ENCODE measurements at regions not wholly inside any gene's neighbourhood (a gene's known extent, or its start where the extent isn't known, plus 50 kb on each side); places are given as distances from the start of the nearest gene placed in this dataset.

GRCh38 chr3:18989237-18989795 is 159.0 kb upstream of the KCNH8 start:
- POLR2A ChIA-PET (ENCODE audit: unreplicated experiment): no interaction called here
- Histone ChIP-seq H3K4me2 (ENCODE audit: low read depth, low read length) (no peak overlapping the region), H3K4me1 (ENCODE audit: control insufficient read depth, insufficient read depth, low read length) (no peaks in the 10 kb centered on the region), H2AK5ac (ENCODE audit: low read depth, low read length) (no peak overlapping the region), H2AFZ (replicated peaks; ENCODE audit: low read length, poor library complexity) (no peak overlapping the region), H2BK15ac (ENCODE audit: low read depth, low read length) (no peak overlapping the region), H3K4ac (ENCODE audit: low read depth, low read length) (no peak overlapping the region), H3K18ac (ENCODE audit: low read depth, low read length) (no peak overlapping the region), H4K91ac (ENCODE audit: insufficient read depth, low read depth, low read length) (no peak overlapping the region), H3K9ac (ENCODE audit: low read depth, low read length) (no peak overlapping the region), H3K23ac (ENCODE audit: low read depth, low read length) (no peak overlapping the region), H4K5ac (ENCODE audit: low read depth, low read length) (no peak overlapping the region), H3K27ac (ENCODE audit: insufficient read depth, low read length) (no peak overlapping the region), H2BK20ac (ENCODE audit: low read depth, low read length) (no peak overlapping the region), H3K9me1 (ENCODE audit: insufficient read depth, low read length) (no peaks in the 10 kb centered on the region), H3K4me3 (ENCODE audit: insufficient read depth, low read depth, low read length) (no peak overlapping the region), H3K27me3 (ENCODE audit: control insufficient read depth, insufficient read depth, low read length) (no peaks in the 10 kb centered on the region), H4K8ac (ENCODE audit: low read depth in 2 of 2, low read length in 2 of 2) (no peak overlapping the region), H2AK9ac (replicated peaks; ENCODE audit: low read depth, low read length, poor library complexity) (no peak overlapping the region), H4K20me1 (ENCODE audit: insufficient read depth, low read length) (no peaks in the 10 kb centered on the region), H2BK120ac (ENCODE audit: low read depth, low read length) (no peak overlapping the region), H3K9me3 (ENCODE audit: control insufficient read depth, insufficient read depth, low read length) (peaks cover 4% of the 10 kb centered on the region; the same call in 1 of the 2 replicates), H3K56ac (ENCODE audit: extremely low read depth, insufficient read depth, low read length) (no peak overlapping the region), H3K14ac (replicated peaks; ENCODE audit: low read depth, low read length) (no peak overlapping the region), H2BK5ac (ENCODE audit: low read depth, low read length, poor library complexity, severe bottlenecking) (no peak overlapping the region), H3K79me1 (ENCODE audit: low read depth in 1 of 2, low read length in 2 of 2) (no peaks in the 10 kb centered on the region), H3K36me3 (ENCODE audit: control insufficient read depth, insufficient read depth, low read length) (no peaks in the 10 kb centered on the region)
- DNase-seq: no peak
- dilution Hi-C loops (cut with HindIII; ENCODE audit: low sequenced_read_pairs, unreplicated experiment): no loop called here
- BruUV-seq (replicated peaks): no TSS peak
- intact Hi-C loops (cut with micrococcal nuclease): no loop called here
- TF ChIP-seq NFE2L2 (IDR thresholded peaks at IDR 0.05; ENCODE audit: low read depth, low read length) (no peak), RAD21 (IDR thresholded peaks at IDR 0.05; ENCODE audit: low read length) (no peak), CHD1 (IDR thresholded peaks at IDR 0.05; ENCODE audit: low read depth, low read length) (no peak), MAFK (IDR thresholded peaks at IDR 0.05; ENCODE audit: low read depth, low read length) (no peak), BHLHE40 (IDR thresholded peaks at IDR 0.05; ENCODE audit: low read depth, low read length) (no peak), CTCF (conservative IDR thresholded peaks at IDR 0.05; ENCODE audit: low read depth, low read length) (no peak), RCOR1 (IDR thresholded peaks at IDR 0.05; ENCODE audit: insufficient replicate concordance, low read length) (no peak), USF2 (IDR thresholded peaks at IDR 0.05; ENCODE audit: low read depth, low read length) (no peak), MAZ (IDR thresholded peaks at IDR 0.05; ENCODE audit: borderline replicate concordance, low read depth, low read length) (no peak), CEBPB (IDR thresholded peaks at IDR 0.05; ENCODE audit: low read depth, low read length) (no peak), FOS (IDR thresholded peaks at IDR 0.05; ENCODE audit: low read depth, low read length) (no peak), RFX5 (IDR thresholded peaks at IDR 0.05; ENCODE audit: low read depth, low read length) (no peak), MXI1 (IDR thresholded peaks at IDR 0.05; ENCODE audit: borderline replicate concordance, low read depth, low read length) (no peak), POLR2A (IDR thresholded peaks at IDR 0.05; ENCODE audit: low read depth, low read length) (no peak), ELK1 (IDR thresholded peaks at IDR 0.05; ENCODE audit: borderline replicate concordance, low read depth, low read length) (no peak), SMC3 (IDR thresholded peaks at IDR 0.05; ENCODE audit: low read depth, low read length) (no peak)
- CTCF ChIA-PET: no interaction called here
- no peak for ATAC-seq (ENCODE audit: low read depth)
- WGBS, 2 experiments (ENCODE audit: extremely low coverage in 2 of 2, insufficient read length in 1 of 2): no CpG with 5 or more reads among the region's 7 CpGs
- in situ Hi-C loops (cut with MboI; ENCODE audit: low sequenced_read_pairs): no loop called here
